HPDE6-E6E7 (cell line): ENCODE measurements at regions not wholly inside any gene's neighbourhood (a gene's known extent, or its start where the extent isn't known, plus 50 kb on each side); places are given as distances from the start of the nearest gene placed in this dataset.
"Not testable (repeated sequence)": the region's sequence is repeated elsewhere in the genome, so short reads cannot be mapped to it uniquely, and the experiment has no call there.

Experiments
- DNase-seq: peaks from one replicate; pipeline ENCODE4 v3.0.0; 2011; ENCODE audit warnings: missing footprints; ENCODE audit errors: extremely low spot score

DNA sequence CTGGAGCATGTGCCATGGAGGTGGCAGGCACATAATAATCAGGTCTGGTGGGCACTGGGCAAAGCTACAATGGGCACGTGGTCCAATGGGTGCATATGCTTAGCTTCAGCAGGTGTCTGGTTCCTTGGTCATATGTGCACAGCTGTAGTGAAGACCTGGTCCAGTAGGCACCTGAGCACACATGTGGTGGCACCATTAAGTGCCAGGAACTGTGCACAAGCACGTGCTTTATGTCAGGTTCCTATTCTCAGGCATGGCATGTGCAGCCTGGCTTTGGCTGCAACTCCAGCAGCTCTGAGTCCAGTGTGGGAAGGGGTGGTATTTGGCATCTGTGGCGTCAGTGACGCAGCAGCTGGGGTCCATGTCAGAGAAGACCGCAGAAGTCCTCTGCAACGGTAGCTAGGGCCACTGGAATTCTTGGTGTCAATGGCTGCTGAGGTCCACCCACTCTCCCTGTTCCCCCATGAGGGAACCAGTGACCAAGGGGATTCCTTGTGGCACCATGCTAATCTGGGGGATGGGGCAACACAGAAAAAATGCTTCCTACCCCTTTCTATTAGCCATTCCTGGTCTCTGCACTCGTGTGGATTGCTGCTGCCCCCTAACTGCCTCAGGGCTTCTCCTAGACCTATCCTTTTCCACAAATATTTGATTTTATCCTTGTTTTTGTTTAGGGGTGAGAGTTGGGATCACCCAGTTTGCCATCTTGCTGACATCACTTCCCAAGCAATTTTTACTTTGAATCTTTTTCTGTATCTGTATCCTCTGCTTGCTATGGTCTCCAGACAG, 262.9 kb upstream of the MAP2 start:
- no peak for DNase-seq

DNA sequence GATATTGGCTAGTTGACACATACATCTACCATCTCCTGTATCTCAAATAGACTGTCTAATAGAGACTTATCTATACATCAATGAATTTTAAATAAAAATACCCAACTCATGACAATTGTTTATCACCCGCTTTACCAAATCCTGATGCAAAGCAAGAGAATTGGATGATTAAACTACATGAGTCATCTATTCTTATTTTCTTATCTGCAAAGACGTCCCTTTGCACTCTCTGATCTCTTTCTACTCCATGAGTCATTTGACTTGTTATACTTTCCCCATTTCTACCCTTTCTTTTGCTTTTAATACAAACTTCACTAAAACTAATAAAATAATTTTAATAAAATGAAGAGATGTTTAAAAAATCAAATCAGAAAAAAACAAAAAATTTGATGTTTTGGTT, 261.7 kb upstream of the MAP2 start:
- peak; percentile 13 for DNase-seq

DNA sequence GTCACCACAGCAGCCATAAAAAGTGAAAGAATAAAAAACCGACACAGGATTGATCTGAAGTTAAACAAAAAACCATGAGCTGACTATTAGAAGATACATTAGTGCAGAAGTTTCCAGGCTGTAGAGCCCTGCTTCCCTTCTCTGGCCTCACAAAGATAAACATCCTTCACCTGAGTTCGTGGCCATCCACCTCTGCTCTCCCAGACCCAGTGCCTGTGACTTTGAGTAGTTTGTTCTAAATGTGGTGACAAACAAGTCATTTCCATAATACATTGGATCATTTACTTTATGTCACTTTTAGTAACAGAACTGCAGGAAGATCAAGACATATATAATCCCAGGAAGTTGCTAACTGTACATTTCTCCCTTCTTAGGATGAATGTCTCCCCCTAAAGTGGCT, 241.9 kb upstream of the MAP2 start:
- DNase-seq, result no peak

DNA sequence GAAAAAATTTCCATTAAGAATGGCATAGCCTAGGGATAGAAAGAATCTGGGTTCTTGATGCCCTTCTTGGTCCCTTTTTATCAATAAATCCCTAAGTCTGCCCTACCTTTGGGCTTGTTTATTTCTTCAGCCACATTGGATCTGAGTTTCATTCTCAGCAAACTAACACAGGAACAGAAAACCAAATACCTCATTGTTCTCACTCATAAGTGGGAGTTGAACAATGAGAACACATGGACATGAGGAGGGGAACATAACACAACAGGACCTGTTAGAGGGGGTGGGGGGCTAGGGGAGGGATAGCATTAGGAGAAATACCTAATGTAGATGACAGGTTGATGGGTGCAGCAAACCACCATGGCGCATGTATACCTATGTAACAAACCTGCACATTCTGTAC, 237.0 kb upstream of the MAP2 start:
- DNase-seq, result not testable (repeated sequence)

DNA sequence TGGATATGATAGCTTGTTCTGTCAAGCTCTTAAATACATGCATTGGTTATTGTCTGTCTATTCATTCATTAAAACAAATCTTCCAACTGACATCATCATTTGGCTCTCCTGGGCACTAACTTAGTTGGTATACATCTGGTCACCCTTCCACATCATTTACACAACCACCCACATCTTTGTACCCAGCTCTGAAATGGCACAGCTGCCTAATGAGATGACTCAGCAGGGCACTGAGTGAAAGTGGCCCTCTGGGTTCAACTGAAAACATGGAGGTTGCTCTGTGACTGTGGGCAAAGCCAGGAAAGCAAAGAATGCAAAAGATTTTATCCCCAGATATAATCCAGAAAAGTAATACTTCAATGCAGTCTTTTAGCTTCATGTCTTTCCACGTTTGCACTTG, 234.0 kb upstream of the MAP2 start:
- no peak for DNase-seq

DNA sequence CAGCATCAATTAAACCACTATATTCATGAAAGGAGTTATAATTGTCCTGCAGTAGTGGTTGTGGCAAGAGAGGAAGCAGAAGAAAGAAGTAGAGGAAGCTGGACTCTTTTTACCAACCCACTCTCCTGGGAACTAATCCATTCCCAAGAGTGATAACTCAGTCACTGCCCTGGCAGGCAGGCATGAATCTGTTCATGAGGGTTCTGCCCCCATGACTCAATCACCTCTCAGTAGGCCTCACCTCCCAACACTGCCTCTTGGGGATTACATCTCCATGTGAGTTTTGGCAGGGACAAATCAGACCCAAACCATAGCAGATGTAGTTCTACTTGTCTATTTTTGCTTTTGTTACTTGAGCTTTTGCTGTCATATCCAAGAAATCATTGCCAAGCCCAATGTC, 232.7 kb upstream of the MAP2 start:
- DNase-seq, result no peak

DNA sequence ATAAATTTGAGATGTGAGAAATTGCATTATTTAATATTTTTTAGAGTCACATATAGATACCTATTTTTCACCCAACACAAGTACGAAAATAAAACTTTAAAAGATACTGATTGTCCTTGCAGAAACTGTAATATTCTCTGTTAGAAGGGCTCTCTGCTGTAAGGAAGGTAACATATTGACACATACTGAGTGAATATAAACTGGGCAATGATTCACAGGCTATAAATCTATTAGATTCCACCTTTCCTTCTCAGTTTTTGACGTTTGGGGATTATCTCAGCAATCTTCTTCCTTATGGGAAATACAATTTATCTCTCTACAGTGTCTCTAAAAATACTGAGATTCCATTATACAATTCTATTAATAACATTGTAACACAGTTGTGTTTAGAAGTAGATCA, 229.1 kb upstream of the MAP2 start:
- no peak for DNase-seq

DNA sequence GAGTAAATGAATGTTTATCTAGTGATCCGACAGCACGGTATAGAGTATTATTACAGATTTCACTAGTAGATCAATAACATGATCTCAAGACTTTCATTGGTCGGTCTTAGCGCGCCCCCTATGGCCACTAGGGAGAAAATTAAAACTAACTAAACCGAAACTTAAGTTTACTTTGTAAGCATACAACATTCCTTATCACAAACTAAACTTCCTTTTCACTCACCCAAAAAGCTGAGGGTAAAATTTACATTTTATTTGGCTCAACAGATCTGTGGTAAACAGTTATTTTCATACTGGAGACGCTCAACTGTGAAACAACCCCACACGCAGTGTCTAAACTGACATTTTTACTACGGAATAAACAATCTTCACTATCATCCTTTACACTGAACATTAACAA, 215.6 kb upstream of the MAP2 start:
- no peak for DNase-seq

DNA sequence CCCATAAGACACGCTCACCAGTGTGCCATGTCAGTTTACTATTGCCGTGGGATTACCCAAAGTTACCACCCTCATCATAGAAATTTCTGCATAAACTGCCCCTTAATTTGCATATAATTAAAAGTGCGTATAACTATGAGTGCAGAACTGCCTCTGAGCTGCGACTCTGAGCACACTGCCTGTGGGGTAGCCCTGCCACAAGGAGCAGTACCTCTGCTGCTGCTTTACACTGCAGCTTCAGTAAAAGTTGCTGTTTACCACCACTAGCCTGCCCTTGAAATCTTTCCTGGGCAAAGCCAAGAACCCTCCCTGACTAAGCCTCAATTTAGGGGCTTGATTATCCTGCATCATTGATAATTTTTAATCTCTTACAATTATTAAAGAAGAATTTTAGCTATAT, 213.9 kb upstream of the MAP2 start:
- DNase-seq, result no peak

DNA sequence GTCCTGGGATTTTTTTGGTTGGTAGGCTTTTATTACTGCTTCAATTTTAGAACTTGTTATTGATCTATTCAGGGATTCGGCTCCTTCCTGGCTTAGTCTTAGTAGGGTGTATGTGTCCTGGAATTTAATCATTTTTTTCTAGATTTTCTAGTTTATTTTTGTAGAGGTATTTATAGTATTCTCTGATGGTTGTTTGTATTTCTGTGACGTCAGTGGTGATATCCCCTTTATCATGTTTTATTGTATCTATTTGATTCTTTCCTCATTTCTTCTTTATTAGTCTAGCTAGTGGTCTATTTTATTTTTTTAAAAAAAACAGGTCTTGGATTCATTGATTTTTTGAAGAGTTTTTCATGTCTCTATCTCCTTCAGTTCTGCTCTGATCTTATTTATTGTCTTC, 193.3 kb upstream of the MAP2 start:
- no peak for DNase-seq

DNA sequence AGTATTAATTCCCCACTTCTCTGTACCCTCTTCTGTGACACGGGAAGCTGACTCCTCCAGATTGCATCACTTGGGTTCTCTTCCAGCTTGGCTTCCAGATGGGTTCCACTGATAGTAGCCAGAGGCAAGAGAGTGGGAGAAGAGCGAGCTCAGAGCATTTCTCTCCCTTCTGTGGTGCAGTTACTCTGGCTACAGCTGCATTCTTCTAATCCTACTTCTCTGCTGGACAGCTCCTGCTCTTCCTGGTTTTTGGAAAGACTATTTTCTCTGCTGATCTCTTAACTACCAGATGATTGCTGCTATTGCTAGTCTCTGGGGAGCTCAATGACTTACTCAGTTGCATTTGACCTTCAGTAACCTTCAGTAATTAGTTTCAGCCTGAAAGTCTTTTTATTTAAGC, 187.5 kb upstream of the MAP2 start:
- no peak for DNase-seq

DNA sequence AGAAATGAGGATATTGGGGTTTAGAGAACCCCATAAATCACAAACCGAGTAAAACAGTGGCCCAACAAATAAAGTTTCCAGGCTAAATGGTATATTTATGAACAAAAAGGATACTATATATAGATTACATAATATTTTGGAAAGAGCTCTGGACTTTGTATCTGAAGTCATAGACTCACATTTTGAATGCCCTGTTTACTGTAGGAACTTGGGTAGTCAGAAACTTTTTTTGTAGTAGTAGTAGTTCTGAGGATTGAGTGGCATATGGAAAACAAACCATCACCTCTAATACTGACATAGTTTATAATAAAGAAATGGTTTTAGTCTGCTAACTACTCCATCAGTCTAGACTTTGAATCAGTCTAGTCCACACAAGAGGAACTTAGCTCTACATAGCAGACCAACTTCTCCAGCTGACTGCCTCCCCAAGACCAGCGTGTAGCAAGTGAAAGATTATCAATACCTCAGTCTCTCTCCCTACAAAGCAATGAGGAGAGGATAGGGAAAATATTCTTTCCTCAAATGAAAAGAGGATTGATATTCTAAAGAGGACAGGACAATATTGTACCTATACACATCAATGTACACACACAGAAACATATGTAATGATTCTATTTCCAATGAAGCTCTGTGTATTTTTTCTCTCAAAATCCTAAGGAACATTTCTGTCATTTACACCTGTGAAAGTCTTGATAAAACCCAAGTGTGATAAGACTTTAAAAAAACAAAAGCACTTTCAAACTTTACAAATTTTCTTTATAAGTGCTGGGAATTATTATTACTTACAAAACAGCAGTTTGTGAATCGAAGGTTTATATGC, 184.9 kb upstream of the MAP2 start:
- no peak for DNase-seq

DNA sequence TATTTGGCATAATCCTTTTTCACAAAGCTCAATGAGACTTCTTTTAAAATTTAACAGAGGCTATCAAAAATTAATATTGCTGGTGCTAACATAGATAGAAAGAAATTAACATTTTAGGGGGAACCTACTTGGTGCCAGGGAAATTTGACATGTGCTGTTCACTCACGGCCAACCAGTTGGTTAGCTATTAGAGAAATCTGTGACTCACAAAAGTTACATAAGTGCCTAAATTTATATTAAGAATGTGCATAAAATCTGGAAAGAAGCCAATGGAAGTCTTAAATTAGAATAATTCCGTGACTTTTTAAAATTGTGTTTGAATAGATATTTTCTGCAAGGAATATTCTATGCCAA, 184.3 kb upstream of the MAP2 start:
- DNase-seq, result no peak

DNA sequence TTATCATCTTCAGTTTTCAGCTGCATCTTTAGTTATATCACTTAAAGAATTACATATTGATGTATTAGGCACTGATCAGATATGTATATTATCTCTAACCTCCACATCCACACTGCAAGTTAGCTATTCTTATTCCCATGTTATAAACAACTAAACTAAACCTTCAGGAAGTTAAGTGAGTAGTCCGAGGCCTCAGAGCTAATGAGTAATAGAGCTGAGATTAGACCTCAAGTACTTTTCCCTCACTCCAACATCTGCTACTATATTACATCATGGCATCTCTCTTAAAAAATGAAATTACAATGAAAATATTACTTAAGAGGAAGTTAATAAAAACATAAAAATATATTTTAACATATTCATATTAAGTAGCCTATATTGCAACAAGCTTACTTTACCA, 183.6 kb upstream of the MAP2 start:
- DNase-seq, result no peak

DNA sequence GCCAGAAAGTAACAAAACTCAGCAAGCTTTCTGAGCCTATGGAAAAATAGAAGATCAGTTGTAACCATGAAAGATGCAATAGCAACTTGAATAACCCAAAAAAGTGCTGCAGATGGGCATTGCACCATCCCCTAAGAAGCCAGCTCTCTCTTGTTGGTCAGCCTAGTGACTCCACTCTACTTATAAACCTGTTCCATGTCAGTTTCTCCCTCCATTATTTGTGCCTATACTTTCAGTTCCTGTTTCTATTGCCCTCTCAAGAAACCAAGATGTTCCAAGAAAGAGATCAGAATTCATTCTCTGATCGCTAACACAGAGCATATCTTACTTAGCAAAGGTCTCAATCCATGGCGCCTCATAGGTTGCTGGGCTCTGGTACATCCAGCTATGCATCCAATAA, 170.3 kb upstream of the MAP2 start:
- DNase-seq, result no peak

DNA sequence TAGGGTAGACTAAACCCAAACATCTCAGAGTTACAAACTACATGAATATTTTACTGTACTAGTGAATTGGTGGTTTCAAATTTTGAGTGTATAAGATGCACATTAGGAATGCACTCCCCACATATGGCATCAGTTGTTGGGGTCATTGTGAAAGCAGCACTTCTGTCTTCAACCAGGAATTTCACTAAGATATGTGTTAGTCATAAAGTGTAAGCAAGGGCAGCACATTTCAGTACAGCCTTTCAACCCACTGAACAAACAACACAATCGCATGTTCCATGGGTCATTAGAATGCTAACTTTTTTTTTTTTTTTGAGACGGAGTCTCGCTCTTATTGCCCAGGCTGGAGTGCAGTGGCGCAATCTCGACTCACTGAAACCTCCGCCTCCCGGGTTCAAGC, 164.1 kb upstream of the MAP2 start:
- DNase-seq, result no peak

DNA sequence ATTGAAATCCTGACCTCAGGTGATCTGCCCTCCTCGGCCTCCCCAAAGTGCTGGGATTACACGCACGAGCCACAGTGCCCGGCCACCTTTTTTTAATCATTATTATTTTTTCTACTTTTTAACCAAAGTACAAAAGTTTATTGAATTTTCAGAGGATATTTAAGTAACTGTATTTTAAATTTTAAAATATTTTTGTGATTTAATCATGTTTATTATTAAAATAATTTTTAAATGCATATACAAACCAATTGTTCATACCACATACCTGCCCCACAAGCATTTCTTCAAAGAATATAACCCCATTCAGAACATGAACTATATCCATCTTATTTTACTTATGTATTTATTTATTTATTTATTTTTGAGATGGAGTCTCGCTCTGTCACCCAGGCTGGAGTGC, 163.6 kb upstream of the MAP2 start:
- DNase-seq, result no peak

DNA sequence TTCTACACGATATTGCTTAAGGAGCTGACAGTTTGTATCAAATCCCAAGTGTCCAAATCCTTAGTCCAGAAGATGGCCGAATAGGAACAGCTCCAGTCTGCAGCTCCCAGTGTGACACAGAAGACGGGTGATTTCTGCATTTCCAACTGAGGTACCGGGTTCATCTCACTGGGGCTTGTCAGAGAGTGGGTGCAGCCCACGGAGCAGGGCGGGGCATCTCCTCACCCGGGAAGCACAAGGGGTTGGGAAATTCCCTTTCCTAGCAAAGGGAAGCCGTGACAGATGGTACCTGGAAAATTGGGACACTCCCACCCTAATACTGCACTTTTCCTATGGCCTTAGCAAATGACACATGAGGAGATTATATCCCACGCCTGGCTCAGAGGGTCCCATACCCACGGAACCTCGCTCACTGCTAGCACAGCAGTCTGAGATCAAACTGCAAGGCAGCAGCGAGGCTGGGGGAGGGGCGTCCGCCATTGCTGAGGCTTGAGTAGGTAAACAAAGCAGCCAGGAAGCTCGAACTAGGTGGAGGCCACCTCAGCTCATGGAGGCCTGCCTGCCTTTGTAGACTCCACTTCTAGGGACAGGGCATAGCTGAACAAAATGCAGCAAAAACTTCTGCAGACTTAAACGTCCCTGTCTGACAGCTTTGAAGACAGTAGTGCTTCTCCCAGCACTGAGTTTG, 162.3 kb upstream of the MAP2 start:
- not testable (repeated sequence) for DNase-seq

DNA sequence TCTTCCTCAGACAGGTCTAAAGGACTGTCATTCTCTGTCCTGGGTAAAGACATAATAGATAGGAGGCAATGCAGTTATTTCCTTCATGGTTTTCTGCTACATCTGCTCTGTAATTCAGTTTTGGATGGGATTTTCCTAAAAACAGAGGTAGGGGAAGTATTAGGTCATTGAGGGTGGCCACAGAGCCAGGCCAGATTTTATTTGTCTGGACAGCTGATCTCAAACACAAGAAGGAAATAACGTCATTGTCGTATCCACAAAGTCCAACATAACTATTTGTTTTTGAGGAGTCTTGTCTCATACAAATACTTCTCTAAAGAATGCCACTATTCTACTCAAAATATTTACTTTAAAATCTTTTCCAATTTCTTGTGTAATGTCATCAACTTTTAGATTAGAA, 154.8 kb upstream of the MAP2 start:
- DNase-seq, result no peak

DNA sequence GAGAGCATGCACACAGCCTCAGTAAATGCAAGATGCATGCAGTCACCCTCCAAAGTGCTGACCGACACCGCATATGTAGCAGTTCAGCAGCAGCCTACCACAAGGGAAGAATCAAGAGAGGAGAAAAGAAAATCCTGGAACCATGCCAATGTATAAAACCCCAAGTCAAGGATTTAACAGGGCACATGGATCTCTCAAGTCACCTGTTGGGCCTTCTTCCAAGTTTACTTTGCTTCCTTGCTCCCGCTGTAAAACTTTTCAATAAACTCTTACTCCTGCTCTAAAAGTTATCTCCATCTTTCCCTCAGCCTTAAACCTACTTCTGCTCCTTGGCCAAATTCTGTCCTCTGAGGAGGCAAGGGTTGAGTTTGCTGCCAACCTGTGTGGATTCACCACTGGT, 147.8 kb upstream of the MAP2 start:
- no peak for DNase-seq

DNA sequence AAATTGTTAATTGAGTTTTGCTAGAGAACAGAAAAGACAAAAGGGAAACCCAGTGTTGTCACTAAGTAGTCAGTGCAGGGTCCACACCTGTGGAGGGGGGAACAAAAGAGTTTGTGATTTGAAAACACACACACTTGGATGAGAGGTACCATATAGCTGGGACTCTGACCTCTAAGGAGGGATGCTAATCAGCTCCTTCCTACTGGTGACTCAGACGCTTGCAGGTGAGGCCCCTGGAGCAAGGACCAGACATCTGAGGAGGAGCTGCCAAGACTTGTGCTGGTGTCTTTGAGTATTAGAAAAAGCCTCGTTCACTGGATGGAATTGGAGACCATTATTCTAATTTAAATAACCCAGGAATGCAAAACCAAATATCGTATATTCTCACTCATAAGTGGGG, 146.4 kb upstream of the MAP2 start:
- DNase-seq, result no peak

DNA sequence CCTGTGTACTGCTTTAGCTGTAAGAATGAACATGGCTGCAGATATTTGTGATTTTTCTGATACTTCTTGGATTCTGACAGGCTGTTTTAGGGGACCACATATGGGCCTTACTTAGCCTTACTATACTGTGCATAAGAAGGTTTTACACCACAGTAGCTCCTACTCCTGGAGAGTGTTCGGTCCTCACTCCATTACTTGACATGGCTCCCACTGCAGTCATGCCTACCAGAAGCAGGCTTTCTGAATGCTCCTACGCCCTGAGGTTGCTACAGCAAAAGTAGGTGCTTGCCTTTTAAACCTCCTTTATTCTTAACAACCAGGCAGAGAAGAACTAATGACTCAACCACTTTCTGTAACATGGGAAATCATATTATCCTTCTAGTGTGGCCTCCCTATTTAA, 125.2 kb upstream of the MAP2 start:
- DNase-seq, result no peak

DNA sequence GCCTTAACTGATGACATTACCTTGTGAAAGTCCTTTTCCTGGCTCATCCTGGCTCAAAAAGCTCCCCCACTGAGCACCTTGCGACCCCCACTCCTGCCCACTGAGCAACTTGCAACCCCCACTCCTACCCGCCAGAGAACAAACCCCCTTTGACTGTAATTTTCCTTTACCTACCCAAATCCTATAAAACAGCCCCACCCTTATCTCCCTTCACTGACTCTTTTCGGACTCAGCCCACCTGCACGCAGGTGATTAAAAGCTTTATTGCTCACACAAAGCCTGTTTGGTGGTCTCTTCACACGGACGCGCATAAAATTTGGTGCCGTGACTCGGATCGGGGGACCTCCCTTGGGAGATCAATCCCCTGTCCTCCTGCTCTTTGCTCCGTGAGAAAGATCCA, 124.4 kb upstream of the MAP2 start:
- DNase-seq, result not testable (repeated sequence)
